ENCODE measurements at regions not wholly inside any gene's neighbourhood (a gene's known extent, or its start where the extent isn't known, plus 50 kb on each side); places are given as distances from the start of the nearest gene placed in this dataset.

DNA sequence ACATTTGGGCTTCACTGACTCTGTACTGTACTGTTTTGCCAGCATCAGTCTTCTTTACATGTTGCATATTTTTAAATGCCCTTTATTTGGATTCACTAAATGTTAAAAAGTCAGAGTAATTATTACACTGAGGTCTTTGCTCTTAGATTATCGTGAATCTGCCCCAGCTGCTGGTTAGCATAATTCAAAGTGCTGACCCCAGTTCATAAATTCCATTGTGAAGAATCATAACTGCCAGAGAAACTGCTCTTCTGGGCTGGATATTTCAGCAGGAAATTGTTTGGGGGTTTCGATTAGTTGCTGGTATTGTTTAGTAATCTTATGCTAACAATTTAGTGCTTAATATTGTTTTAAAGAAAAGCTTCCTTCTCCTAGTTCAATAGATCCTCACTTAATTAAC is 682.1 kb upstream of the MAP3K7 start:
- TF ChIP-seq, protein P1, sequence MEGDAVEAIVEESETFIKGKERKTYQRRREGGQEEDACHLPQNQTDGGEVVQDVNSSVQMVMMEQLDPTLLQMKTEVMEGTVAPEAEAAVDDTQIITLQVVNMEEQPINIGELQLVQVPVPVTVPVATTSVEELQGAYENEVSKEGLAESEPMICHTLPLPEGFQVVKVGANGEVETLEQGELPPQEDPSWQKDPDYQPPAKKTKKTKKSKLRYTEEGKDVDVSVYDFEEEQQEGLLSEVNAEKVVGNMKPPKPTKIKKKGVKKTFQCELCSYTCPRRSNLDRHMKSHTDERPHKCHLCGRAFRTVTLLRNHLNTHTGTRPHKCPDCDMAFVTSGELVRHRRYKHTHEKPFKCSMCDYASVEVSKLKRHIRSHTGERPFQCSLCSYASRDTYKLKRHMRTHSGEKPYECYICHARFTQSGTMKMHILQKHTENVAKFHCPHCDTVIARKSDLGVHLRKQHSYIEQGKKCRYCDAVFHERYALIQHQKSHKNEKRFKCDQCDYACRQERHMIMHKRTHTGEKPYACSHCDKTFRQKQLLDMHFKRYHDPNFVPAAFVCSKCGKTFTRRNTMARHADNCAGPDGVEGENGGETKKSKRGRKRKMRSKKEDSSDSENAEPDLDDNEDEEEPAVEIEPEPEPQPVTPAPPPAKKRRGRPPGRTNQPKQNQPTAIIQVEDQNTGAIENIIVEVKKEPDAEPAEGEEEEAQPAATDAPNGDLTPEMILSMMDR (conservative IDR thresholded peaks at IDR 0.05 in 1 of 2, IDR thresholded peaks at IDR 0.05 in 1 of 2; ENCODE audit: extremely low read depth in 1 of 2, insufficient read depth in 1 of 2, low read depth in 1 of 2, low read length in 2 of 2) = no peak
- TF ChIP-seq EZH2 (IDR thresholded peaks at IDR 0.05; ENCODE audit: borderline replicate concordance, low read length) = no peak

All from mammary epithelial cell (primary cell).